HFF-Myc (cell line): ENCODE measurements at regions not wholly inside any gene's neighbourhood (a gene's known extent, or its start where the extent isn't known, plus 50 kb on each side); places are given as distances from the start of the nearest gene placed in this dataset.

Experiments
- DNase-seq: peaks from one replicate; pipeline ENCODE4 v3.0.0-alpha.2; 2011; ENCODE audit warnings: low read depth; ENCODE audit errors: extremely low read depth
- H3K4me3 ChIP-seq: replicated peaks from 2 replicates; pipeline ENCODE4 v1.5.1; 2011; ENCODE audit warnings: low read depth, mild to moderate bottlenecking, control low read depth, low read length
- TF ChIP-seq, protein P1 (sequence below): IDR thresholded peaks from 2 replicates; pipeline ENCODE4 v1.5.1; 2012; ENCODE audit warnings: mild to moderate bottlenecking, low read depth, low read length, control low read depth; ENCODE audit errors: missing control alignments

DNA sequence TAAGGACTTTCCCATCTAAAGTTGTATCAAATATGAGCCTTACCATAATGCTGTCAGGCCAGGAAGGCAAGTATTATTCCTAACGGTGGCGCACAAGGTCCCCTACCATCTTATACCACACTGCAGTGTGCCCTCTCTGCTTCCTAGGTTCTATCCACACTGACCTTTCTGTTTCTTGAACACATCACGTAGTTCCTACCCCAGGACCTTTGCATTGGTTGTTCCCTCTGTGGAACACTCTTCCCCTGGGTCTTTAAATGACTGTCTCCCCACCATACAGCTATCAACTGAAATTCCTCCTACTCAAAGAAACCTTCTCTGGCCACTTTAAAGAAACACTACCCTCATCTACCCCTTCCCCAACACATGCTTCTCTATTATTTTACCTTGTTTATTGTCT lies 104.5 kb upstream of the SPACA1 start:
- H3K4me3 ChIP-seq = no peak overlapping the region
- no peak for DNase-seq
- TF ChIP-seq, protein P1, sequence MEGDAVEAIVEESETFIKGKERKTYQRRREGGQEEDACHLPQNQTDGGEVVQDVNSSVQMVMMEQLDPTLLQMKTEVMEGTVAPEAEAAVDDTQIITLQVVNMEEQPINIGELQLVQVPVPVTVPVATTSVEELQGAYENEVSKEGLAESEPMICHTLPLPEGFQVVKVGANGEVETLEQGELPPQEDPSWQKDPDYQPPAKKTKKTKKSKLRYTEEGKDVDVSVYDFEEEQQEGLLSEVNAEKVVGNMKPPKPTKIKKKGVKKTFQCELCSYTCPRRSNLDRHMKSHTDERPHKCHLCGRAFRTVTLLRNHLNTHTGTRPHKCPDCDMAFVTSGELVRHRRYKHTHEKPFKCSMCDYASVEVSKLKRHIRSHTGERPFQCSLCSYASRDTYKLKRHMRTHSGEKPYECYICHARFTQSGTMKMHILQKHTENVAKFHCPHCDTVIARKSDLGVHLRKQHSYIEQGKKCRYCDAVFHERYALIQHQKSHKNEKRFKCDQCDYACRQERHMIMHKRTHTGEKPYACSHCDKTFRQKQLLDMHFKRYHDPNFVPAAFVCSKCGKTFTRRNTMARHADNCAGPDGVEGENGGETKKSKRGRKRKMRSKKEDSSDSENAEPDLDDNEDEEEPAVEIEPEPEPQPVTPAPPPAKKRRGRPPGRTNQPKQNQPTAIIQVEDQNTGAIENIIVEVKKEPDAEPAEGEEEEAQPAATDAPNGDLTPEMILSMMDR = no peak

DNA sequence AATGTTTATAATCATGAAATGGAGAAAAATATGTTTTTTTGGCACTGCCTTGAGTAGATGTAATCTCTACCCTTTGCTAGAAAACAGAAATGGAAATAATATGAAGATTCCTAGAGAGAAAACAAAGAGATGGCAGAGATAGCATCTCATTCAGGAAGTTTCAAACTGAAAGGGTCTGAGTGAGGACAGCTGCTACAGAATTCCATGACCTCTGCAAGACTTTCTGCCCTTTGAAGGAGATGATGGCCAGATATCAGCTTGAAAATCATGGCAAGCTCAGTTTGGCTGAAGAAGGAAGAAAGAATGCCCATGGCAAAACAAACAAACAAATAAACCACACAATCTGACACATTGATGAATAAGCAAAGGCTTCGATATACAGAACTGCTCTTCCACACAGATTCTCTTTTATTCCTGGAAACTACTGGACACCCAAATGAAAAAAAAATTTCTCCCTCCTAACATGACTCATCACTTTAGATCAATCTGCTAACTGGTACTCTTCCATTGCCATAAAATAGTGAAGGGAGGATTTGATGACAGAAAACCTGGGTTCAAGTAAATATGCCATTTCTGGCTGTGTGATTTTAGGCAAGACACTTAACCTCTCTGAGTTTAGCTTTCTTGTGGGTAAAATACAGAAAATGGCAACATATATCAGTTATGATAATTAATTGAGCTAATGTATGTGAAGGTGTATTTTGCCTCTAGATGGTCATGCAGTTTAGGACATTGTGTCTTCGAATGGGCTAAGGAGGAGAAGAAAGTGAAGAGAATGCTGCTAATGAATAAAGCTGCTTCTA lies 105.9 kb upstream of the SPACA1 start:
- H3K4me3 ChIP-seq = no peak overlapping the region
- TF ChIP-seq, protein P1 = no peak
- no peak for DNase-seq

DNA sequence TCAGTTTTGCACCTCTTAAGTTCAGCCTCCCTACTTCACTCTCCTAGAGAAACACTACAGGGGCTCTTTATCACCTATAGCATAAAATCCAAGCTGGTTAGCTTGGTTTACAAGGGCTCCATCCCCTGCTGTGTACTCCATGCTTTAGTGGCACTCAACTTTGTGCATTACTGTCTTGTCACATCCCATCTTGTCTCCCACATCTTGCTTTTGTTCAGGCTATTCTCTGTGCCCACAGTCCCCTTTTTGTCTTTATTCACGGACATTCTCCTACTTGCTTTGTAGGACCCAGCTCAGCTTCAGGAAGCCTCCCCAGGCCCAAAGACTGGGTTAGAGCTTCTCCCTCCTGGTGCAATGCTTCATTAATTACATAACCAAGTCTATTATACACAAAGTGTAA lies 107.9 kb upstream of the SPACA1 start:
- no peak overlapping the region for H3K4me3 ChIP-seq
- TF ChIP-seq, protein P1 = no peak
- no peak for DNase-seq

DNA sequence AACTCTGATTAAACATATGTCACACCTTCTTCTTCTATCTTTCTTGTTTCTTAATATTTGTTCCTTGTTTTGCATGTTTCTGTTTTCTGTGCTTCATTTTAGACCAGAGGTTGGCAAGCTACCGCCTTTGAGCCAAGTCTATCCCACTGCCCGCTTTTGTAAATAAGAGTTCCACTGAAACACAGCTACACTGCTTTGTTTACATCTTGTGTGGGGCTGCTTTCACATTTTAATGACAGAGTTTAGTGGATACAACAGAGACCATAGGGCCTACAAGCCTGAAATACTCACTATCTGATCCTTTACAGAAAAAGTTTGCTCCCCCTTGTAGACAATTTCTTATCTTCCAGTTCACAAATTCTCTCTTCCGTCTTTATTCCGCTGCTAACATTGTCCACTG lies 109.4 kb upstream of the SPACA1 start:
- DNase-seq = no peak
- TF ChIP-seq, protein P1 = no peak
- no peak overlapping the region for H3K4me3 ChIP-seq

DNA sequence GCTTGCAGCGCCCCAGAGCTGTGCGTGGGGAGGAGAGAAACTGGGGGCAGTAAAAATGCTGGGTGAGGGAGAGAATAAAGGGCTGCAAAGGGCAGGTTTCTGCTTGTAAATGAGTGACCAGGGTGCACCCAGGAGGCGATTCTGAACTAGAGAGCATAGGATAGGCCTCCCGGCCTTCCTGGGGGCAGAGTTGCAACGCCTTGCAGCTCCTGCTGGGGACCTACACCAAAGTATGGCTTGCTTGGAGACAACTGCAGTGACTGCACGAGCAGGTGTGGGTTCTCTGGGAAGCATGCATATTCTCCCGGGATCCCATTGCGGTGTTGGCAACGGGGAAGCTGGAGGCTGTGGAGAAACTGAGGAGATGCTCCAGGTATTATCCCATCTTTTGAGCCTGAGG lies 111.6 kb upstream of the SPACA1 start:
- TF ChIP-seq, protein P1 = no peak
- no peak overlapping the region for H3K4me3 ChIP-seq
- no peak for DNase-seq

DNA sequence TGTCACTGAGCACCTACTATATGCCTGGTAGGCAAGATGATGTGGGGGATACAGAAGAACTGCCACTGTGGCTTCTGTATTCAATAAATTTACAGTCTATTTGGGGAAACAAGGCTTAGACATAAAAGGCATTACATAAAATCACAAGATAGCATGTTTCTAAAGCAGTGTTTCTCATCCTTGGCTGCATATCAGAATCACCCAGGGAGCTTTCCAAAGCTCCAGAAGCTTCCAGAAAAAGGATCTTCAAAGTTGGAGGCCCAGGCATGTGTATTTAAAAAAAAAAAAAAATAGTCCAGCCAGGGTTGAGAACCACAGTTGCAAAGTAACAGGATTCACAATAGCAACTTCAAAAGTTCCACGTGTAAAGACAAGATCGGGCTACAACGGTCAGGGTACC lies 112.4 kb upstream of the SPACA1 start:
- no peak overlapping the region for H3K4me3 ChIP-seq
- no peak for DNase-seq
- TF ChIP-seq, protein P1 = no peak

DNA sequence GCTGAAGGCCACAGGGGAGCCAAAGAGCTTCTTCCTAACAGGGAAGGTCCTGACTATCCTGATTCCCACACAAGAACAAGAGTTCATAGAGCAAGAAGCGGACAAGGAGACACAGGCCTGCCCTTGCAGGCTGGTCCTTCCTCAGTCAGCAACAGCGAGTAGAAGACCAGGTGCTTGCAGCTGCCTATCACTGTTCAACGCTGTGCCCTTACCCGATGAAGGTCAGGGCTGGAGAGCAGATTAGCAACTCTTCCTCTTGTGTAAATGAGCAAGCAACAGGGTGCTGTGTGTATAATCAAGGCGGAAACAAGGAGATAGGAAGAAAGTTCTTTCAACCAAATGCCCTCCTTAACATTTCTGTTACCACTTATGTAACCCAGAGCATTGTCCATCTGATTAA lies 115.3 kb upstream of the SPACA1 start:
- no peak for DNase-seq
- TF ChIP-seq, protein P1 = no peak
- H3K4me3 ChIP-seq = no peak overlapping the region
